HepG2 (cell line): ENCODE measurements at regions not wholly inside any gene's neighbourhood (a gene's known extent, or its start where the extent isn't known, plus 50 kb on each side); places are given as distances from the start of the nearest gene placed in this dataset.

Experiments
- ATAC-seq: fragments of 200-7000 bp; cut with Tn5 transposase; 3 replicates; pipeline ENCODE4 v1.9.1; 2020; ENCODE audit warnings: mild to moderate bottlenecking, moderate library complexity
- BruUV-seq: library from RNA; stranded (reverse); fragments of 400-500 nt; replicated peaks from 2 replicates; lab custom pipeline; 2021; lab: Mats Ljungman, UMichigan
- CTCF ChIA-PET: fragments of 300-600 bp; formaldehyde crosslinking; extraction: SDS; loops from one replicate; lab custom pipeline; 2021; ENCODE audit warnings: low total read pairs, inconsistent platforms, low intra/inter-chr PET ratio; lab: Yijun Ruan, JAX
- POLR2A ChIA-PET: fragments of 350-600 bp; sonication (Branson Sonifier 250); formaldehyde crosslinking; loops from one replicate; lab custom pipeline; 2020; ENCODE audit warnings: antibody characterized with exemption, inconsistent platforms; lab: Yijun Ruan, JAX
- DNase-seq: peaks from one replicate; pipeline ENCODE4 v3.0.0-alpha.2; 2015; ENCODE audit warnings: low spot score
- FAIRE-seq: peaks from 3 replicates; lab custom pipeline; 2011; peaks lifted over from hg19 to GRCh38; lab: Jason Lieb, UNC
- H2AFZ ChIP-seq: one replicate; pipeline ENCODE4 v1.6.1; 2011; ENCODE audit warnings: low read length, inconsistent platforms
- H3K27ac ChIP-seq: fragments of 300-600 bp; 3 replicates; pipeline ENCODE4 v1.8.0; 2011; ENCODE audit warnings: mixed run types, mild to moderate bottlenecking, mixed read lengths, low read length, inconsistent platforms; ENCODE audit not compliant: insufficient read depth; ENCODE audit errors: extremely low read length
- H3K27me3 ChIP-seq, 2 experiments: fragments of 200-600 bp in 1 of 2; 2 replicates in 1 of 2; 3 replicates in 1 of 2; pipeline versions ENCODE4 v1.6.0 to v1.8.0; 2011; ENCODE audit warnings: low read length in 2 of 2, mild to moderate bottlenecking in 2 of 2, moderate library complexity in 2 of 2, inconsistent platforms in 1 of 2; ENCODE audit not compliant: insufficient read depth in 2 of 2, control insufficient read depth in 1 of 2
- H3K36me3 ChIP-seq, 2 experiments: fragments of 200-600 bp in 1 of 2; replicated peaks in 1 of 2; 2 replicates in 1 of 2; 3 replicates in 1 of 2; pipeline versions ENCODE4 v1.5.1 to v1.8.0; 2011; ENCODE audit warnings: low read length in 2 of 2, inconsistent platforms in 1 of 2; ENCODE audit not compliant: insufficient read depth in 2 of 2, control insufficient read depth in 1 of 2
- H3K4me1 ChIP-seq: 2 replicates; pipeline ENCODE4 v1.5.1; 2012; ENCODE audit warnings: low read length, inconsistent platforms; ENCODE audit not compliant: insufficient read depth
- H3K4me2 ChIP-seq: 2 replicates; pipeline ENCODE4 v1.6.0; 2011; ENCODE audit warnings: low read depth, low read length, inconsistent platforms
- H3K4me3 ChIP-seq, 3 experiments: fragments of 200-600 bp in 1 of 3; sonication (generic), shearing (Covaris generic) in 1 of 3; replicated peaks in 1 of 3; 2 replicates each; pipeline ENCODE4 v1.5.1; 2011 to 2016; ENCODE audit warnings: low read length in 3 of 3, inconsistent platforms in 2 of 3, low read depth in 2 of 3, mild to moderate bottlenecking in 2 of 3, control low read depth in 1 of 3, mixed read lengths in 1 of 3; ENCODE audit not compliant: insufficient read depth in 1 of 3
- H3K79me2 ChIP-seq: one replicate; pipeline ENCODE4 v1.6.1; 2011; ENCODE audit warnings: low read length, inconsistent platforms; ENCODE audit not compliant: insufficient read depth
- H3K9ac ChIP-seq: 2 replicates; pipeline ENCODE4 v1.6.0; 2011; ENCODE audit warnings: mild to moderate bottlenecking, low read depth, low read length, inconsistent platforms; ENCODE audit not compliant: insufficient read depth
- H3K9me3 ChIP-seq: 2 replicates; pipeline ENCODE4 v1.5.1; 2012; ENCODE audit warnings: mild to moderate bottlenecking, low read length
- H4K20me1 ChIP-seq: 2 replicates; pipeline ENCODE4 v1.6.0; 2011; ENCODE audit warnings: inconsistent platforms, mild to moderate bottlenecking, low read length, moderate library complexity; ENCODE audit not compliant: insufficient read depth
- GATA4 ChIP-seq: sonication (generic); IDR thresholded peaks from 2 replicates; pipeline ENCODE4 v1.6.1; 2016; ENCODE audit warnings: antibody characterized with exemption, low read depth, borderline replicate concordance
- HNRNPH1 ChIP-seq: fragments of 200-400 bp; formaldehyde crosslinking; optimal IDR thresholded peaks from 2 replicates; pipeline ENCODE3; 2017; ENCODE audit warnings: mild to moderate bottlenecking, low read depth, low read length
- JUND ChIP-seq: sonication (generic); formaldehyde crosslinking; IDR thresholded peaks from 2 replicates; pipeline ENCODE4 v1.8.0; 2022; ENCODE audit warnings: mild to moderate bottlenecking, missing genetic modification reagents
- NR1H2 ChIP-seq: sonication (generic); formaldehyde crosslinking; IDR thresholded peaks from 2 replicates; pipeline ENCODE4 v1.8.1; 2022; ENCODE audit warnings: low read depth, missing genetic modification reagents, borderline replicate concordance
- SNAI1 ChIP-seq: sonication (generic); formaldehyde crosslinking; IDR thresholded peaks from 2 replicates; pipeline ENCODE4 v1.5.0; 2020; ENCODE audit warnings: mild to moderate bottlenecking, missing genetic modification reagents, borderline replicate concordance
- ZBTB21 ChIP-seq: sonication (generic); formaldehyde crosslinking; IDR thresholded peaks from 2 replicates; pipeline ENCODE4 v1.4.0; 2020; ENCODE audit warnings: missing genetic modification reagents
- ZBTB39 ChIP-seq: sonication (generic); formaldehyde crosslinking; IDR thresholded peaks from 2 replicates; pipeline ENCODE4 v1.5.0; 2020; ENCODE audit warnings: missing genetic modification reagents
- ZKSCAN1 ChIP-seq: fragments of 150-350 bp; IDR thresholded peaks from 2 replicates; pipeline ENCODE4 v1.6.1; 2014; ENCODE audit warnings: low read length
- ZMAT3 ChIP-seq: sonication (generic); formaldehyde crosslinking; conservative IDR thresholded peaks from 2 replicates; pipeline ENCODE4 v1.7.0; 2021; ENCODE audit warnings: missing genetic modification reagents
- ZNF550 ChIP-seq: sonication (generic); formaldehyde crosslinking; IDR thresholded peaks from 2 replicates; pipeline ENCODE4 v1.4.0; 2020; ENCODE audit warnings: mild to moderate bottlenecking, missing genetic modification reagents, borderline replicate concordance
- ZNF652 ChIP-seq: IDR thresholded peaks from 2 replicates; pipeline ENCODE4 v1.6.1; 2016; ENCODE audit warnings: low read depth, borderline replicate concordance
- WGBS: methylation state at CpG from one replicate; pipeline ENCODE4 v1.1.6; 2017; ENCODE audit warnings: low lambda C conversion rate; 5-methylcytosine and 5-hydroxymethylcytosine counted together
- in situ Hi-C: cut with HindIII; loops from 2 replicates; pipeline ENCODE4 v1.10.0; 2017; ENCODE audit warnings: low pct_unique_long_range_greater_than_20kb; ENCODE audit not compliant: extremely low pct_ligation_motif_present
- intact Hi-C: fragments of 100-400 bp; cut with micrococcal nuclease; formaldehyde crosslinking; loops from one replicate; pipeline ENCODE4 v1.10.0; 2022; ENCODE audit not compliant: unreplicated experiment
- TF ChIP-seq, protein P1 (sequence below): sonication (generic); formaldehyde crosslinking; IDR thresholded peaks from 2 replicates; pipeline ENCODE4 v1.4.0; 2020; ENCODE audit warnings: missing genetic modification reagents

GRCh38 chrX:39899856-39900776 lies 197.6 kb downstream of the BCOR start (continued):
- TF ChIP-seq ZBTB39 (CRISPR knock-in tag) (no peak), NR1H2 (CRISPR knock-in tag) (no peak), SNAI1 (no peak), ZBTB21 (no peak)
- TF ChIP-seq, all 625 proteins: peak for 0

DNA sequence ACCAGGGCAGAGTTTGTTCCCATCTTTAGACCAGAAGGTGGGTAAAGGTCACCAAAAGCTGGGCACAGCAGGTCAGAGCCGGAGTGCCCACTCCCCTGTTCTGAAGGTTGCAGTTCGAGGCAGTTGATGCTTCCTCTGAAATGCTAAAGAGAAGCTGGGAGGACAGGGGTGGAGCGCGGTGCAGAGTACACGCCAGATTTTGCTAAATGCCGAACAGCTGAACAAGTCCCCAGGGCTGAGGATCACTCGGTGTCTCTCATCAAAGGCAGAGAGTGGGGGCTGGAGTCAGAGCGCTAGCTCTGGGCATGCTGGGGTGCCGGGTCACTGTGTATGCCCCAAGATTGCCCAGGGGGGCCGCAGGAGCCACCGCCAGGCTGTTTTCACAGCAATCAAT lies 197.0 kb downstream of the BCOR start:
- in situ Hi-C loops = no loop called here

More for the DNA sequence above, 197.0 kb downstream of the BCOR start:
- Histone ChIP-seq H2AFZ (no peak overlapping the region), H3K4me1 (peaks cover 19% of the 10 kb centered on the region), H3K4me3 (no peak overlapping the region), H3K27me3 (peaks cover 1 to 17% of the 10 kb centered on the region in 2 experiments; a peak in 2 of 5 replicates), H3K27ac (no peak overlapping the region), H3K4me2 (no peak overlapping the region), H4K20me1 (no peaks in the 10 kb centered on the region), H3K9me3 (no peaks in the 10 kb centered on the region), H3K9ac (no peak overlapping the region), H3K79me2 (no peaks in the 10 kb centered on the region), H3K36me3 (no peaks in the 10 kb centered on the region)
- CTCF ChIA-PET = no interaction called here
- no peak for DNase-seq
- TF ChIP-seq ZKSCAN1 = no peak
- TF ChIP-seq GATA4 = no peak
- no peak for TF ChIP-seq JUND (CRISPR knock-in tag)
- TF ChIP-seq, protein P1, sequence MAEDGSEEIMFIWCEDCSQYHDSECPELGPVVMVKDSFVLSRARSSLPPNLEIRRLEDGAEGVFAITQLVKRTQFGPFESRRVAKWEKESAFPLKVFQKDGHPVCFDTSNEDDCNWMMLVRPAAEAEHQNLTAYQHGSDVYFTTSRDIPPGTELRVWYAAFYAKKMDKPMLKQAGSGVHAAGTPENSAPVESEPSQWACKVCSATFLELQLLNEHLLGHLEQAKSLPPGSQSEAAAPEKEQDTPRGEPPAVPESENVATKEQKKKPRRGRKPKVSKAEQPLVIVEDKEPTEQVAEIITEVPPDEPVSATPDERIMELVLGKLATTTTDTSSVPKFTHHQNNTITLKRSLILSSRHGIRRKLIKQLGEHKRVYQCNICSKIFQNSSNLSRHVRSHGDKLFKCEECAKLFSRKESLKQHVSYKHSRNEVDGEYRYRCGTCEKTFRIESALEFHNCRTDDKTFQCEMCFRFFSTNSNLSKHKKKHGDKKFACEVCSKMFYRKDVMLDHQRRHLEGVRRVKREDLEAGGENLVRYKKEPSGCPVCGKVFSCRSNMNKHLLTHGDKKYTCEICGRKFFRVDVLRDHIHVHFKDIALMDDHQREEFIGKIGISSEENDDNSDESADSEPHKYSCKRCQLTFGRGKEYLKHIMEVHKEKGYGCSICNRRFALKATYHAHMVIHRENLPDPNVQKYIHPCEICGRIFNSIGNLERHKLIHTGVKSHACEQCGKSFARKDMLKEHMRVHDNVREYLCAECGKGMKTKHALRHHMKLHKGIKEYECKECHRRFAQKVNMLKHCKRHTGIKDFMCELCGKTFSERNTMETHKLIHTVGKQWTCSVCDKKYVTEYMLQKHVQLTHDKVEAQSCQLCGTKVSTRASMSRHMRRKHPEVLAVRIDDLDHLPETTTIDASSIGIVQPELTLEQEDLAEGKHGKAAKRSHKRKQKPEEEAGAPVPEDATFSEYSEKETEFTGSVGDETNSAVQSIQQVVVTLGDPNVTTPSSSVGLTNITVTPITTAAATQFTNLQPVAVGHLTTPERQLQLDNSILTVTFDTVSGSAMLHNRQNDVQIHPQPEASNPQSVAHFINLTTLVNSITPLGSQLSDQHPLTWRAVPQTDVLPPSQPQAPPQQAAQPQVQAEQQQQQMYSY (CRISPR knock-in tag) = peak; percentile 83; the same call in 1 of the 2 replicates
- TF ChIP-seq ZNF652 (CRISPR knock-in tag) = no peak
- no peak for TF ChIP-seq ZMAT3 (CRISPR knock-in tag)
- TF ChIP-seq HNRNPH1 = no peak
- no peak for TF ChIP-seq ZNF550
- WGBS = 25% methylated on average over 6 of the region's 11 CpGs
- POLR2A ChIA-PET = no interaction called here
- no peak for ATAC-seq
- BruUV-seq = no TSS peak
- intact Hi-C loops = no loop called here
- FAIRE-seq = no peak
